HS-5 (cell line): ENCODE measurements at regions not wholly inside any gene's neighbourhood (a gene's known extent, or its start where the extent isn't known, plus 50 kb on each side); places are given as distances from the start of the nearest gene placed in this dataset.
"Not testable (repeated sequence)": the region's sequence is repeated elsewhere in the genome, so short reads cannot be mapped to it uniquely, and the experiment has no call there.

Source experiments
- DNase-seq: peaks from one replicate; pipeline ENCODE4 v3.0.0-alpha.2; 2012; ENCODE audit warnings: low read depth

- no peak for DNase-seq
These were observed 200.8 kb upstream of the SGCG start for GRCh38 chr13:22979952-22980351.

GRCh38 chr13:22980936-22981335 lies 199.8 kb upstream of the SGCG start:
- DNase-seq, result no peak

DNA sequence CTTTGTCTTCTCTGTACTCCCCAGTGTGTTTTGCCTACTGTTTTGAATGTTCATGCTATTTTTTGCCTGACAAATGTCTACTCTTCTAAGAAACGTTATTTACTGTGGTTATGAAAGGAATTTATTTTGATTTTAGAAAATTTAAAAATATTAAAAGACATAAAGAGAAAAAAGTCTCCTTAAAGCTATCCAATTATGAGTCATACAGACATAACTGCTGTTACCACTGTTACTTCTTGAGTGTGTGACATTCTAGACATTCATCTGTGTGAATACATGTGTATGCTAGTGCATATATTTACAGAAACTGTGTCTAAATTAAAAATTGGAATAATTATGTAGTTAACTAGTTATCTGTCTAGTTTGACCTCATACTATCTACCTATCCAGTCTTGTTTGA lies 187.6 kb upstream of the SGCG start:
- DNase-seq, result no peak

DNA sequence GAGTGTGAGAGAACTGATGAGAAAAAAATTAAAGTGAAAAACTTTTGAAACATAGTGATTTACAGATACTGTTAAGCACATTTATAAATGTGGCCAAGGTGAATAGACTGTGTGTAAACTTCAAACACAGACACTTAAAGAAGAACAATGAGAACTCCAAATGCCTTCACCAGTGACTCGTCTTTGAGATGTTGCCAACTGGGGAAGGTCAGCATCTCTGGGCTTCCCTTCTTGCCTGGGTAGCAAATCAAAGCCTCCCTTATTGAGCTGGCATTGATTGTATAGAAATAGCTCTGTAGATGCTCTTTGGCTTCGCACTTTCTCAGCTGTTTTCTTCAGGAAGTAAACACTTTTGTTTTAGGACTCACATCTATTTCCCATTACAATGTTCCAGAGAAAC lies 177.3 kb upstream of the SGCG start:
- DNase-seq, result no peak

DNA sequence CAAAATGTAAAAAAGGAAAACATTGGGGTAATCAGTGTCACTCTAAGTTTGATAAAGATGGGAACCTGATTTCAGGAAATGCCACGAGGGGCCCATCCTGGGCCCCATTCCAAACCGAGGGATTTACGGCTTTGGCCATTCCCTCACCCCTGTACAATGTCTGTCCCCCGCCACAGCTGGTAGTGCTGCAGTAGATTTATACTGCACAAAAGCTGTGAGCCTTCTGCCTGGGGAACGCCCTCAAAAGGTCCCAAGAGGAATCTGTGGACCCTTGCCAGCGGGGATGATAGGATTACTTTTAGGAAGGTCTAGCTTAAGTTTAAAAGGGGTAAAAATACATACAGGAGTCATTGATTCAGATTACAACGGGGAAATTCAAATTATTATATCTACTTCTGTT lies 173.4 kb upstream of the SGCG start:
- no peak for DNase-seq

DNA sequence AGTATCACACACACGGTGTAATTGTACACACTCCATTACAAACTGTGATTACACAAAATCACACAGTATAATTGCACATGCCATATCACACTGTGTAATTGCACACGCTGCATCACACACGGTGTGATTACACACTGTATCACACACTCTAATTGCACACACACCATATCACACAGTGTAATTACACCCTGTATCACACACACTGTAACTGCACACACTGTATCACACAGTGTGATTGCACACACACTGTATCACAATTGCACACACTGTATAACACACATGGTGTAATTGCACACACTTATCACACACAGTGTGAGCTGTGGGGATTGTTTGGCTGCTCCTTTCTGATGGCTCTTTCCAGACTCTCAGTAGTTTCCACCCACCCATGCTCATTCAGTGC lies 162.6 kb upstream of the SGCG start:
- no peak for DNase-seq

GRCh38 chr13:23020246-23020843 lies 160.4 kb upstream of the SGCG start:
- peak; percentile 1 for DNase-seq

DNA sequence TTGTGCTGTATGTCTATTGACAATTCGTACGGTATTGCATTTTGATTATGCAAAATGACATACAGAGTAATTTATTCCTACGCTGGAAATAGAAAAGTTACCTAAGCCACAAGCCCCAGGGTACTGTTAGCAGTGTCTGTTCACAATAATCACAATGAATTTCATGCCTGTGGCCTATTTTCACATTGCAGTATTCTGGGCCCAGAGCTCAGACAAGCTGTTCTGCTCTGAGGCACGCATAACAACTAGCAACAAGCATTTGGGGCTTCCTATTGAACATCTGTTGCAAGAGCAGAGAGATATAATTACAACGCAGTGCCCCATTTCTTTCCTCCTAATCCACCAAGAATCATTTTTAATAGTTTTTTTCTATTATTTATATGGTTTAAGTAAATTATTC lies 158.9 kb upstream of the SGCG start:
- no peak for DNase-seq

GRCh38 chr13:23022704-23023103 lies 158.1 kb upstream of the SGCG start:
- DNase-seq, result no peak

DNA sequence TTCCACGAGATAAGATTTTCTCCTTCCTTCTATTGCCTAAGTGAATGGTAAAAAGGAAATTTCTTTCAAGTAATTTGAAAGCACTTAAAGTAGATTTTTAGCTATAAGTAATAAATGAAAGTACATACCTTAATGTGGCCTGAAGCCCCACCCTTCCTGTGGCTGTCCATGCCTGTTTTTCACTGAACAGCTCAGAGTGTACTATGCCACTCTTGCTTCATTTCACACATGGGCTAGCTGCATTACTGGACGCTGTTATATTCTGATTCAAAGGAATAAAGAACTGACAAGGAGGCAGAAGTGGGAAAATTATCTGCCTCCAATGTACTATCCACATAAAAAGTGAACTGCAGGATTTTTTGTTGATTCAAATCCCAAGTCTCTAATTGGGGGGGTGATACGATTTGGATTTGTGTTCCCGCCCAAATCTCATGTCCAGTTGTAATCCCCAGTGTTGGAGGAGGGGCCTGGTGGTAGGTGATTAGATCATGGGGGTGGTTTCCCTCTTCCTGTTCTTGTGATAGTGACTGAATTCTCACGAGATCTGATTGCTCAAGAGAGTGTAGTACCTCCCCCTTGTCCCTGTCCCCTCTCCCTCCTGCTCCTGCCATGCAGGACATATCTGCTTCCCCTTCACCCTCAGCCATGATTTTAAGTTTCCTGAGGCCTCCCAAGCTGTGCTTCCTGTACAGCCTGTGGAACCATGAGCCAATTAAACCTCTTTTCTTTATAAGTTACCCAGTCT lies 154.7 kb upstream of the SGCG start:
- no peak for DNase-seq

GRCh38 chr13:23039266-23039935 lies 141.4 kb upstream of the SGCG start:
- no peak for DNase-seq

- no peak for DNase-seq
These were observed 138.6 kb upstream of the SGCG start for GRCh38 chr13:23042181-23042580.

- DNase-seq, result no peak
These were observed 135.9 kb upstream of the SGCG start for GRCh38 chr13:23044906-23045305.

DNA sequence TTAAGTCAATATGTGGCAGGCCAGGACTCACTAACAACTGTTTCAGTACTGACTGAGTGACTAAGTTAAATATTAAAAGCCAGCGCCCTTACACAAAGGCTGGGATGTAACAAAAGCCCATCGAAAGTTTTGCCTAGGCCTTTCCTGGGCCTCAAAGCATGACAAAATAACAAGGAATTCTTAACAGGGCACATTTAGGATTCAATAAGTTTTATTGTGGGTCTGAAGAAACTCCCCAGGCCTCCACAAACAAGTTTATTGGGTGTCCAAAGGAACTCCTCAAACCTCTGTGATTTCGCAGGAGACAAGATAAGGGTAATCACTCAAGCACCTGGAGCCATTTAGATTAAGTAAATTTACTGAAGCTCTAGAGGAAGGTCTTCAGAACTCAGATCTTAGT lies 130.7 kb upstream of the SGCG start:
- no peak for DNase-seq

GRCh38 chr13:23053711-23054110 lies 127.1 kb upstream of the SGCG start:
- not testable (repeated sequence) for DNase-seq

GRCh38 chr13:23059173-23059572 lies 121.6 kb upstream of the SGCG start:
- no peak for DNase-seq

DNA sequence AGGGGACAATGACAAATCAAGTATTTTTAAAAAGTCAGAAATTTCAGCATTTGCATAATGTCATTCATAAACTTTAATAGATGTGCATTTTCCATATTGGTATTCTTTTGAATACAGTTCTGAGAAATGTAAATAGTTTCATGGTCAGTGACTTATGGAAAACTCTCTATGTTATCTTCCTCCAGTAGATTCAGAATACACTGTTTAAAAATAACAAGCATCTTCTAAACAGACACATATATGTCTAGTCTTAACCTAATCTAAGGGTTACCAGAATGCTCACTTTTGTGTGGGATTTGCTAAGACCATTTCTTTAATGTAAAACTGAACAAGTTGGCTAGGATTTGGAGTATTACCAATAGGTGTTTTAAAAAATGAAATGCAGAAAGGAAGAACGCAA lies 119.8 kb upstream of the SGCG start:
- no peak for DNase-seq

- DNase-seq, result no peak
These were observed 113.7 kb upstream of the SGCG start for GRCh38 chr13:23067129-23067528.

DNA sequence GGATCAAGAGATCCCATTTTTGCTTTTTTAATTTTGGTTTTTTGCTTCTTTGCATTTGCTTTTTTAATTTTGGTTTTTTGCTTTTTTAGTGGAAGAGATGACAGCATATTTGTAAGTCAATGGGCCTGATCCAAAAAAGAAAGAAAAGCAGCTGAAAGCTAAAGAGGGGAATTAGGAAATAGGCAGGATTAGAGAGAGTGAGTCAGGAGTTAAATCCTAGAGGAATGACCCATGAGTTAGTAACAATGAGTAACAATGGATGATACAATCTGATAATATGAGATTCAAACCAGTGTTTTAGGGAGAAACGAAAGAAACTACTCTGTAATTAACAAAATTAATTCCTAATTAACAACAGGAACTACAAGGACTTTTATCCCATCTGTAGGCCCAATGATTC lies 111.2 kb upstream of the SGCG start:
- DNase-seq, result peak; percentile 32

DNA sequence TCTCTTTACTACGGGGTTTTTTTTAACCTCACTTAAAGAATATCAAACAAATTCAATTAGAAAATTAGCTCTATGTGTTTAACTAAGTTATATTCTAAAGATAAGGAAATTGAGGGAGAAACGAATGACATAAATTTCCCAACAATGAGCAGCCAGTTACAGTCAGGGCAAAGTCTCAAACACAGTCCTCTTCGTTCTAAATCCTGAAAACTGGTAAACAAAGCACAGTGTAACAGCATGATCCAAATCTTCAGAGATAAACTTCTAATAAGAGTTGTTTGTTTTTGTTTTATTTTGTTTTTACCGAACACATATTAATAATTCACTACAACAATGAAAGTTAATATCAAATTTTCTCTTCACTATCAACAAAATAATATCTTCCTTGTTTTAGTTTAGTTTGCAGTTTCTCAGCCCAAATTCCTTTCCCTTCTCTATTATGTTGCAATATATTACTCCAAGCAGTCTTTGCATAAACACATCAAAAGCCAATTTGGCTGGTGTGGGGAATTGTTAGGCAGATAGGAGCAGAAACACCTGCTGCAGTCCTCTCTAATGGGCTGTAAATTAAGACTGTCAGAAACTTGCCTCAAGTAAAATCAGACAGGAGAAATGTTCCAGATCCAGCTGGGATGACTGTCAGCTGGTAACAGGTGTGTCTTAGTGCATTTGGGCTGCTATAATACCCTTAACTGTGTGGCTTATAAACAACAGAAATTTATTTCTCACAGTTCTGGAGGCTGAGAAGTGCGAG lies 106.5 kb upstream of the SGCG start:
- DNase-seq, result no peak

DNA sequence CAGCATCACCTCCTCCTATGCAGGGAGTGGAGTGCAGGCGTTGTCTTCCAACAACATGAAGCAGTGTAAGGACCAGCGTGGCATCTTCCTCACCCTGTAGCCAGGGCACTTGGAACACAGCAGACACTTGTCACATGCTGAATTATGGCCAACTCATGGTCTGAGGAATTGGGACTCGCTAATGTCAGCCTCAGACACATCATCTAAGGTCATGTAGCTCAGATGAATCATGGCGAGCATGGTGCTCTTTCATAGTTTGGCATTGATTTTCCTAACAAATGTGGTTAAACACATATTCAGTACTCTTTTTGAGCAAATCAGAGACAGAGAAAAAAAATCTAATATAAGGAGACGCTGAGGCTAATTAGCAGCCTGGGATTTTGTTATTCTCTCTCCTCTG lies 99.6 kb upstream of the SGCG start:
- peak; percentile 4 for DNase-seq

- DNase-seq, result no peak
These were observed 98.9 kb upstream of the SGCG start for GRCh38 chr13:23081901-23082300.
